ENCODE measurements at regions not wholly inside any gene's neighbourhood (a gene's known extent, or its start where the extent isn't known, plus 50 kb on each side); places are given as distances from the start of the nearest gene placed in this dataset.
"Not testable (repeated sequence)": the region's sequence is repeated elsewhere in the genome, so short reads cannot be mapped to it uniquely, and the experiment has no call there.

DNA sequence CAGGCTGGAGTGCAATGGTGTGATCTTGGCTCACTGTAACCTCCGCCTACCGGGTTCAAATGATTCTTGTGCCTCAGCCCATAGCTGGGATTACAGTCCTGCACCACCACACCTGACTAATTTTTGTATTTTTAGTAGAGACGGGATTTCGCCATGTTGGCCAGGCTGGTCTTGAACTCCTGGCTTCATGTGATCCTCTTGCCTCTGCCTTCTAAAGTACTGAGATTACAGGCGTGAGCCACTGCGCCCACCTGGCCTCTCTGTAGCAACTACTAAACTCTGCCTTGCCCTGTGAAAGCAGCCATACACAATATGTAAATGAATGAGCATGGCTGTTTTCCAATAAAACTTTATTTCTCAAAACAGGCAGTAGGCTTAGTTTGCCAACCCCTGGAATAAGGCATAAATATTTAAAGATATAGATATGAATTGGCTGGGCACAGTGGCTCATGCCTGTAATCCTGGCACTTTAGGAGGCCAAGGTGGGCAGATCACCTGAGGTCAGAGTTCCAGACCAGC lies 127.9 kb upstream of the ZNF217 start:
- not testable (repeated sequence) for DNase-seq (ENCODE audit: low read depth)

- DNase-seq (ENCODE audit: low read depth): not testable (repeated sequence)
These were observed 125.6 kb upstream of the ZNF217 start for GRCh38 chr20:53719171-53719803.

DNA sequence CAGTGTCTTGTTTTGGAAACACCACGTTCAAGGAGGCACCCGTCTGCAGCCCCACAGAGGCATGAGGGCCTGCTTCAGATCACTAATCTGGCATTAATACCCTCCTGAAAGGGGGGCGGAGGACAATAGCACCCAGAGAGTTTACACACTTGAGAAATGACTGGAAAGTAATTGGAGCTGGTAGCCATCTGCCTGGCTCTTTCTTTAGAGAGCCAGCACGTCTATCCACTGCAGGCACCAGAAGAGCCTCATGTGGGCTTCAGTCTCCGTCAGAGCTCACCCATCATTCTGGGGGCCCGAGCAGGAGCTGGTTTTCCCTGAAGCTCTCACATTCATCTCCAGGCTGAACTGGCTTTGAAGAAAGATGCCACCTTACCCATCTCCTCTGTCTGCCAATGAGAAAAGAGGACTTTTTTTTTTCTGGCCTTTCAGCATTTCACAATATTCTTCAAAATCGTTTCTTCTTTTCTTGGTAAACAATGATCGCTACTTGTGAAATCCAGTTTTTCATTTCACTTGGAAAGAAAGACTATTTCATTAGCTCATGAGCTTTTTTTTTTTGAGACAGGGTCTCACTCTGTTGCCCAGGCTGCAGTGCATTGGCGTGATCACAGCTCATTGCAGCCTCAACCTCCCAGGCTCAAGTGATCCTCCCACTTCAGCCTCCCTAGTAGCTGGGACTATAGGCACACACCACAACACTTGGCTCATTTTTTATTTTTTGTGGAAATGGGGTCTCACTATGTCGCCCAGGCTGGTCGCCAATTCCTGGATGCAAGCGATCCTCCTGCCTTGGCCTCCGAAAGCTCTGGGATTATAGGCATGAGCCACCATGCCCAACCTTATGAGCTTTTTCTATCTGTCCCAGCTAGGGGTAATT lies 124.7 kb upstream of the ZNF217 start:
- no peak for DNase-seq (ENCODE audit: low read depth)

- no peak for DNase-seq (ENCODE audit: low read depth)
These were observed 122.8 kb upstream of the ZNF217 start for GRCh38 chr20:53716395-53716794.

DNA sequence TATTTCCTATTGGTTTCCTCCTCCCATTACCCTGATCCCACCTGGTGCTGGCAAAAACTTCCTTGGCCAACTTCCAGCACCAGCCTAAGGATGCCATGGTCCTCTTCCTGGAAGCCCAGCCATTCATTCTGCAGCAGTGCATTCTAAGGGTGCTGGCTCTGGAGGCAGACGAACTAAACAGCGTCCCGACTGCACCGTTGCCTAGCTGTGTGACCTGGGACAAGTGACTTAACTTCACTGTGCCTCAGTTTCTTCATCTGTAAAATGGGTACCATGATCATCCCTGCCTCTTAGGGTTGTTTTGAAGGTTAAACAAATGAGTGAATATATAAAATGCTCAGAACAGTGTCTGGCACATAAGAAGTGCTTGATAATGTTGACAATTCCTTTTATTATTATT lies 120.9 kb upstream of the ZNF217 start:
- DNase-seq (ENCODE audit: low read depth): no peak

- no peak for DNase-seq (ENCODE audit: low read depth)
These were observed 119.9 kb upstream of the ZNF217 start for GRCh38 chr20:53713328-53714056.

- no peak for DNase-seq (ENCODE audit: low read depth)
These were observed 118.8 kb upstream of the ZNF217 start for GRCh38 chr20:53712212-53712977.

- DNase-seq (ENCODE audit: low read depth): peak; percentile 68
These were observed 117.9 kb upstream of the ZNF217 start for GRCh38 chr20:53711333-53712211.

DNA sequence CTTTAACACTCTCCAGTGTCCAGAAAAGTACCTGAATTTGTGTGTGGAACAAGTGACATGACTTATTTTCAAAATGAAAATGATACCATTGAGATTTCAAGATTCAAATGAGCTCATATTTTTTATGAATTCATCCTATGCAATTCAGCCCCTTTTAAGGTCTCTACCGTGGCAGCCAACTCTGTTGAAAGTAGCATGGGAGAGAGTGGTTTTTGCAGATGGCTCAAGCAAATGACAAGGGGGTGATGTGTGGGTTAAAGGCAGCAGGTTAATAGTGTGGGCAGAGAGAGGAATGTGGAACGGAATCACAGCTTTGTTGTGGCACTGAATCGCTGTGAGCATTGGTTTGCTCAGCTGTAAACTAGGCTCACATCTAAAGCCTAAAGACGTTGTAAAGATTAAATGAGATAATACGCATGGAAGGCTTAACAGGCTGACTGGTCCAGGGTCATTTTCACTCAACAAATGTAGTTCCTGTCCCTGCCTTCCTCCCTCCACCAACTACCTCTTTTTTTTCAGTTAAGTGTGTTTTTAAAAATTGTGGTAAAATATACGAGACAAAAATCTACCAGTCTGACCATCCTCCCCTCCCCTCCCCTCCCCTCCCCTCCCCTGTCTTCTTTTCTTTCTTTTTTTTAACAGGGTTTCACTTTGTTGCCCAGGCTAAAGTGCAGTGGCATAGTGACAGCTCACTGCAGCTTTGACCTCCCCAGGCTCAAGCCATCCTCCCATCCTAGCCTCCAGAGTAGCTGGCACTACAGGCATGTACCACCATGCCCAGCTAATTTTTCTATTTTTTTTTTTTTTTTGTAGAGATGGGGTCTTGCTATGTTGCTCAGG lies 114.7 kb upstream of the ZNF217 start:
- peak; percentile 93 for DNase-seq (ENCODE audit: low read depth)

DNA sequence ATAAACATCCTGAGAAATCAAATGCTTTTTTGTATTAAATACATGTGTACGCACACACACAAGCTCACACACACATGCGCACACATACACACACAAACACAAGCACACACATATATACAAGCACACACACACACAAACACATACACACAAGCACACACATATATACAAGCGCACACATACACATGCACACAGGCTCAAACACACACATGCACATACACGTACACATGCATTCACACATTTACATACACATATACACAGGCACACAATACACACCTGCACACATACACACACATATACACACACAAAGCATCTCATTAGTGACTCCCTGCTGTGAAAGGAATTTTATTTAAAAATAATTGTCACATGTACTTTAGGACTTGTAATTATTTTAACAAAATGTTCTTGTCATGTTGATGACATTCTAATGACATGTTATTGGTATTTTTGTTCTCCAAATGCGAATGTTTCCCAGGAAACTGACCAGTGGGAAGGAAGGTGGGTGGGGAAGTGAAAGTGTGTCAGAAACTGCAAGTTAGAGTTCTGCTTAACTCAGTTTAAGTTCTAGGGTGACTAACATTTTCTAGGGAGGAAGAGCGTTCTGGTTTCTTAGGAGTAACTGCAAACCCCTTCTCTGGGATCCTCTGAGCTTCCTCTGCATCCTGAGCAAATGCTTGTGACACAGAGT lies 113.9 kb upstream of the ZNF217 start:
- peak; percentile 80 for DNase-seq (ENCODE audit: low read depth)

DNA sequence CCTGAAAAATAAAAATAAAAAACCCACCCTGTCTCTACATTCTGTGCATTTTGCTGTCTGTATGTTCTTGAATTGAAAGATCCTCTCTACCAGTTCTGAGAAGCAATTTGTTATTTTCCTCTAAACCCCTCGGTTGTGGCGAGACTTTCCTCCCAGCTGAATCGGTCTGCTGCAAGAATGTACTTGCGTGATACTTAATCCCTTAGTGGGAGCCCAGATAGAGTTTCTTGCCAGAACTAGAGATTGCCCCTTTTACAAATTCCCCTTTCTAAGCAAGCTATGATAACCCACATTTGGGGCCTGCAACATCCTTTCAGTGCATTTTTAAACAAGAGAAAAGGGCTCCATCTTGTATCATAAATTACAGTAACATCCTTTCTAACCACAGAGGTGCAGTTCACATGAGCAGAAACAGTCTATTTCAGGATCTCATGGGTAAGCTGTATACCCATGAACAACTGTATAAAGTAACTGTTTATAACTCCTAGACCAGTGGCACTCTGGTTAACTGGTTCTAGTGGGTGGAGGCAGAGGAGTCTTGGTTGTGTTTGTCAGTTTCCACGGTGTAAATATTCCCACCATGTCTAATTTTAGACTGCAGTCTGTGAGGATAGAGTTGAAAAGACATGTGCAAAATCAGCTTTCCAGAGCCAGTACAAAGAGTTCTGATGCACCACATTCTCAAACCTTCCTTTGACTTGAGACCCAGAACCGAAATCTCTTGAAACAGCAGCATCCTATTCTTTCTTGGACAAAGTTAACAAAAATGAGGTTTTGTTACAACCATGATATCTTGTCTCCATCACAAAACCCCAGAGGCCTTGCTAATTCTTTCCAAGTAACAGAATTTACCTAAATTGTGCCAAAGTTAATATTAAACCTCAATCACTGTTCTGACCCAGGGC lies 113.1 kb upstream of the ZNF217 start:
- DNase-seq (ENCODE audit: low read depth): peak; percentile 53

- no peak for DNase-seq (ENCODE audit: low read depth)
These were observed 112.4 kb upstream of the ZNF217 start for GRCh38 chr20:53706008-53706465.

DNA sequence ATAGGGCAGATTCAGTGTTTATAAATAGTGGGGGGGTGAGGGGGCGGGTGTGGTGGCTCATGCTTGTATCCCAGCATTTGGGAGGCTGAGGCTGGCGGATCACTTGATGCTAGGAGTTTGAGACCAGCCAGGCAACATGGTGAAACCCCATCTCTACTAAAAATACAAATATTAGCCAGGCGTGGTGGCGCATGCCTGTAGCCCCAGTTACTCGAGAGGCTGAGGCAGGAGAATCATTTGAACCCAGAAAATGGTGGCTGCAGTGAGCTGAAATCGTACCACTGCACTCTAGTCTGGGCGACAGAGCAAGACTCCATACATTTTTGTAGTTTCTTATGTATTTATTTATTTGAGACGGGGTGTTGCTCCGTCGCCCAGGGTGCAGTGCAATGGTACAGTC lies 109.0 kb upstream of the ZNF217 start:
- no peak for DNase-seq (ENCODE audit: low read depth)

GRCh38 chr20:53699906-53700305 lies 106.3 kb upstream of the ZNF217 start:
- DNase-seq (ENCODE audit: low read depth): no peak

GRCh38 chr20:53699085-53699674 lies 105.5 kb upstream of the ZNF217 start:
- no peak for DNase-seq (ENCODE audit: low read depth)

DNA sequence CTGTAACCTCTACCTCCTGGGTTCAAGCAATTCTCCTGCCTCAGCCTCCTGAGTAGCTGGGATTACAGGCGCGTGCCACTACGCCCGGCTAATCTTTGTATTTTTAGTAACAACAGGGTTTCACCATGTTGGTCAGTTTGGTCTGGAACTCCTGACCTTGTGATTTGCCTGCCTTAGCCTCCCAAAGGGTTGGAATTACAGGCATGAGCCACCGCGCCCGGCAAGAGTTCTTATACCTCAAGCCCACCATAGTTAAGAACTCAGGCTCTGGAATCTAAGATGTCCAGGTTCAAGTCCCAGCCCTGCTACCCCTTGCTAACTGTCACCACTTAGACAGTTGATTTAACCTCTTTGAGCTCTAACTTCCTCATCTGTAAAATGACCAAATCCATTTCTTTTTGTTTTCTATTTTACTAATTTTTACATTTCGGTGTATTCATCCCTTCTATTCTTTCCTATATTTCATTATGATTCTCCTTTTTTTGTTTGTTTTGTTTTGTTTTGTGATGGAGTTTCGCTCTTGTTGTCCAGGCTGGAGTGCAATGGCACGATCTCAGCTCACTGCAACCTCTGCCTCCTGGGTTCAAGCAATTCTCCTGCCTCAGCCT lies 104.8 kb upstream of the ZNF217 start:
- DNase-seq (ENCODE audit: low read depth): no peak
